HEK293 (cell line): ENCODE measurements at regions not wholly inside any gene's neighbourhood (a gene's known extent, or its start where the extent isn't known, plus 50 kb on each side); places are given as distances from the start of the nearest gene placed in this dataset.

Source experiments
- CTCF ChIA-PET: fragments of 350-600 bp; formaldehyde crosslinking; extraction: SDS; loops from one replicate; lab custom pipeline; 2021; ENCODE audit warnings: antibody characterized with exemption; lab: Yijun Ruan, JAX
- POLR2A ChIA-PET: fragments of 300-600 bp; formaldehyde crosslinking; extraction: SDS; loops from one replicate; lab custom pipeline; 2020; ENCODE audit warnings: antibody characterized with exemption, inconsistent platforms; lab: Yijun Ruan, JAX
- H3K27ac ChIP-seq: fragments of 200-500 bp; sonication (Bioruptor generic); 2 replicates; pipeline ENCODE4 v1.5.1; 2014; ENCODE audit warnings: low read depth, low read length, control low read depth, inconsistent platforms; ENCODE audit errors: extremely low read depth
- H3K36me3 ChIP-seq, 2 experiments: fragments of 200-500 bp in 1 of 2; sonication (Bioruptor generic) in 1 of 2; 1 replicate in 1 of 2; 2 replicates in 1 of 2; pipeline ENCODE4 v1.5.1; 2014 to 2017; ENCODE audit warnings: inconsistent platforms in 2 of 2, low read length in 2 of 2; ENCODE audit not compliant: control insufficient read depth in 2 of 2, insufficient read depth in 1 of 2
- H3K4me1 ChIP-seq: fragments of 200-500 bp; sonication (Bioruptor generic); 2 replicates; pipeline ENCODE4 v1.5.1; 2014; ENCODE audit warnings: mild to moderate bottlenecking, low read length, inconsistent platforms; ENCODE audit not compliant: control insufficient read depth, insufficient read depth
- H3K4me3 ChIP-seq: 2 replicates; pipeline ENCODE4 v1.5.1; 2011; ENCODE audit warnings: low read depth, mild to moderate bottlenecking, control low read depth, low read length, moderate library complexity
- H3K9me3 ChIP-seq: fragments of 200-500 bp; sonication (Bioruptor generic); 2 replicates; pipeline ENCODE4 v1.5.1; 2014; ENCODE audit warnings: low read depth, low read length, inconsistent platforms; ENCODE audit not compliant: control insufficient read depth, insufficient read depth
- BCL11A ChIP-seq: fragments of 450-650 bp; formaldehyde crosslinking; IDR thresholded peaks from 2 replicates; pipeline ENCODE4 v1.5.1; 2016; ENCODE audit warnings: low read depth, missing biosample characterization, missing genetic modification characterization
- MZF1 ChIP-seq: fragments of 450-650 bp; formaldehyde crosslinking; IDR thresholded peaks from 2 replicates; pipeline ENCODE4 v1.5.1; 2017; ENCODE audit warnings: missing biosample characterization, missing genetic modification characterization, borderline replicate concordance
- PRDM6 ChIP-seq: fragments of 450-650 bp; formaldehyde crosslinking; IDR thresholded peaks from 2 replicates; pipeline ENCODE4 v1.5.1; 2017; ENCODE audit warnings: missing biosample characterization, missing genetic modification characterization
- ZBTB1 ChIP-seq: fragments of 450-650 bp; formaldehyde crosslinking; IDR thresholded peaks from 2 replicates; pipeline ENCODE4 v1.5.1; 2016; ENCODE audit warnings: missing biosample characterization, missing genetic modification characterization
- ZBTB21 ChIP-seq: fragments of 450-650 bp; formaldehyde crosslinking; IDR thresholded peaks from 2 replicates; pipeline ENCODE4 v1.5.1; 2017; ENCODE audit warnings: missing biosample characterization, missing genetic modification characterization
- ZNF148 ChIP-seq: fragments of 450-650 bp; formaldehyde crosslinking; IDR thresholded peaks from 2 replicates; pipeline ENCODE4 v1.5.0; 2017; ENCODE audit warnings: missing biosample characterization, missing genetic modification characterization, borderline replicate concordance
- ZNF221 ChIP-seq: fragments of 450-650 bp; formaldehyde crosslinking; IDR thresholded peaks from 2 replicates; pipeline ENCODE4 v1.5.1; 2017; ENCODE audit warnings: missing biosample characterization, missing genetic modification characterization, borderline replicate concordance
- ZNF280C ChIP-seq: fragments of 450-650 bp; formaldehyde crosslinking; IDR thresholded peaks from 2 replicates; pipeline ENCODE4 v1.5.1; 2016; ENCODE audit warnings: missing biosample characterization, missing genetic modification characterization
- ZNF404 ChIP-seq: fragments of 450-650 bp; formaldehyde crosslinking; IDR thresholded peaks from 2 replicates; pipeline ENCODE4 v1.5.1; 2017; ENCODE audit warnings: missing biosample characterization, missing genetic modification characterization
- ZNF426 ChIP-seq: fragments of 450-650 bp; formaldehyde crosslinking; IDR thresholded peaks from 2 replicates; pipeline ENCODE4 v1.5.1; 2017; ENCODE audit warnings: missing biosample characterization, missing genetic modification characterization, mild to moderate bottlenecking, inconsistent platforms, moderate library complexity
- ZNF544 ChIP-seq: fragments of 450-650 bp; formaldehyde crosslinking; IDR thresholded peaks from 2 replicates; pipeline ENCODE4 v1.5.0; 2017; ENCODE audit warnings: missing biosample characterization, missing genetic modification characterization
- ZNF654 ChIP-seq: fragments of 450-650 bp; formaldehyde crosslinking; IDR thresholded peaks from 2 replicates; pipeline ENCODE4 v1.5.1; 2016; ENCODE audit warnings: low read depth, missing biosample characterization, missing genetic modification characterization
- ZSCAN5A ChIP-seq: fragments of 450-650 bp; formaldehyde crosslinking; IDR thresholded peaks from 2 replicates; pipeline ENCODE4 v1.5.1; 2016; ENCODE audit warnings: missing biosample characterization, missing genetic modification characterization

- POLR2A ChIA-PET = no interaction called here
- H3K36me3 ChIP-seq = no peaks in the 10 kb centered on the region
- CTCF ChIA-PET = no interaction called here
Measured at GRCh38 chr2:129711816-129712675, 267.4 kb upstream of the RAB6C start.

GRCh38 chr2:129712676-129712985 lies 266.8 kb upstream of the RAB6C start:
- Histone ChIP-seq H3K4me3 (no peak overlapping the region), H3K9me3 (no peaks in the 10 kb centered on the region), H3K36me3 (no peaks in the 10 kb centered on the region), H3K4me1 (no peaks in the 10 kb centered on the region), H3K27ac (no peak overlapping the region)
- no peak for TF ChIP-seq ZNF280C (tag by site-specific recombination)
- POLR2A ChIA-PET = no interaction called here
- CTCF ChIA-PET = interaction anchor here (1.0 kb wide), 1 partner anchor 138 kb away, joined by 3 read pairs; no protein-coding TSS in a partner anchor

More at GRCh38 chr2:129711816-129712675, 267.4 kb upstream of the RAB6C start:
- TF ChIP-seq ZSCAN5A (no peak), ZBTB1 (tag by site-specific recombination) (no peak), PRDM6 (tag by site-specific recombination) (no peak), ZNF221 (no peak), MZF1 (tag by site-specific recombination) (no peak), BCL11A (no peak), ZNF426 (tag by site-specific recombination) (no peak), ZNF654 (tag by site-specific recombination) (no peak), ZBTB21 (tag by site-specific recombination) (no peak), ZNF404 (tag by site-specific recombination) (no peak), ZNF148 (tag by site-specific recombination) (no peak), ZNF544 (tag by site-specific recombination) (no peak)
- Histone ChIP-seq H3K4me3 (no peak overlapping the region), H3K9me3 (no peaks in the 10 kb centered on the region), H3K27ac (no peak overlapping the region), H3K4me1 (no peaks in the 10 kb centered on the region)
